SK-N-MC (cell line): ENCODE measurements at regions not wholly inside any gene's neighbourhood (a gene's known extent, or its start where the extent isn't known, plus 50 kb on each side); places are given as distances from the start of the nearest gene placed in this dataset.

Source experiments
- EZH2 ChIP-seq: fragments of 200-600 bp; sonication (generic); IDR thresholded peaks from one replicate; pipeline ENCODE4 v1.6.1; 2017; ENCODE audit warnings: antibody characterized with exemption
- POLR2AphosphoS5 ChIP-seq: IDR thresholded peaks from 2 replicates; pipeline ENCODE4 v1.6.1; 2012; ENCODE audit warnings: mild to moderate bottlenecking, low read depth, low read length, borderline replicate concordance

GRCh38 chr3:127426444-127427153 lies 138.8 kb upstream of the PRR20G start:
- TF ChIP-seq EZH2 (no peak), POLR2AphosphoS5 (no peak)
